SU-DHL-6 (cell line): ENCODE measurements at regions not wholly inside any gene's neighbourhood (a gene's known extent, or its start where the extent isn't known, plus 50 kb on each side); places are given as distances from the start of the nearest gene placed in this dataset.

Source experiments
- H2AFZ ChIP-seq: fragments of 200-600 bp; sonication (generic); 2 replicates; pipeline ENCODE4 v1.6.1; 2014; ENCODE audit warnings: low read depth, mild to moderate bottlenecking, moderate library complexity, mixed read lengths, antibody characterized with exemption, low read length; ENCODE audit not compliant: severe bottlenecking
- H3F3A ChIP-seq: fragments of 200-600 bp; shearing (Covaris generic); 2 replicates; pipeline ENCODE4 v1.6.0; 2016; ENCODE audit warnings: antibody characterized with exemption, mild to moderate bottlenecking; ENCODE audit not compliant: insufficient read depth
- H3K27ac ChIP-seq: fragments of 200-600 bp; sonication (generic); 2 replicates; pipeline ENCODE4 v1.5.1; 2016; ENCODE audit warnings: low read depth, mild to moderate bottlenecking, low read length, moderate library complexity, mixed read lengths
- H3K27me3 ChIP-seq: fragments of 200-600 bp; sonication (generic), shearing (Covaris generic); 2 replicates; pipeline ENCODE4 v1.6.0; 2014; ENCODE audit warnings: mild to moderate bottlenecking, low read length
- H3K36me3 ChIP-seq: fragments of 200-600 bp; sonication (generic); 2 replicates; pipeline ENCODE4 v1.6.1; 2014; ENCODE audit warnings: mild to moderate bottlenecking, low read length, mixed read lengths
- H3K4me2 ChIP-seq: fragments of 300-600, 200-600 bp; shearing (Covaris generic), sonication (generic); 2 replicates; pipeline ENCODE4 v1.6.0; 2014; ENCODE audit warnings: low read length, low read depth, mild to moderate bottlenecking; ENCODE audit not compliant: poor library complexity, severe bottlenecking
- H3K4me3 ChIP-seq: fragments of 200-600 bp; sonication (generic); 2 replicates; pipeline ENCODE4 v1.5.1; 2014; ENCODE audit warnings: antibody characterized with exemption, low read length, mild to moderate bottlenecking, mixed read lengths; ENCODE audit not compliant: insufficient read depth, poor library complexity, severe bottlenecking
- H3K79me2 ChIP-seq: fragments of 200-600 bp; sonication (generic); 2 replicates; pipeline ENCODE4 v1.6.1; 2014; ENCODE audit warnings: mild to moderate bottlenecking, low read length, moderate library complexity; ENCODE audit not compliant: insufficient read depth
- H3K9ac ChIP-seq: fragments of 200-600 bp; sonication (generic); 2 replicates; pipeline ENCODE4 v1.7.0; 2014; ENCODE audit warnings: mild to moderate bottlenecking, low read length
- H3K9me2 ChIP-seq: fragments of 200-600 bp; sonication (generic); replicated peaks from 2 replicates; pipeline ENCODE4 v1.6.1; 2014; ENCODE audit warnings: low read length; ENCODE audit not compliant: insufficient read depth
- H3K9me3 ChIP-seq: fragments of 200-600 bp; sonication (generic); 2 replicates; pipeline ENCODE4 v1.6.1; 2014; ENCODE audit warnings: low read length, mixed read lengths; ENCODE audit not compliant: insufficient read depth
- H4K20me1 ChIP-seq: fragments of 200-600 bp; sonication (generic); 2 replicates; pipeline ENCODE4 v1.6.1; 2014; ENCODE audit warnings: low read depth, mild to moderate bottlenecking, antibody characterized with exemption, low read length, moderate library complexity, mixed read lengths
- EZH2phosphoT487 ChIP-seq: fragments of 200-600 bp; sonication (generic), shearing (Covaris generic); conservative IDR thresholded peaks from 2 replicates; pipeline ENCODE4 v1.6.1; 2018; ENCODE audit warnings: mild to moderate bottlenecking, antibody characterized with exemption, low read length, moderate library complexity, mixed read lengths
- TF ChIP-seq, protein P1 (sequence below): fragments of 200-600 bp; sonication (generic); IDR thresholded peaks from one replicate; pipeline ENCODE4 v1.5.1; 2017; ENCODE audit warnings: antibody characterized with exemption, mild to moderate bottlenecking, low read length, moderate library complexity; ENCODE audit not compliant: insufficient read depth, poor library complexity, severe bottlenecking

DNA sequence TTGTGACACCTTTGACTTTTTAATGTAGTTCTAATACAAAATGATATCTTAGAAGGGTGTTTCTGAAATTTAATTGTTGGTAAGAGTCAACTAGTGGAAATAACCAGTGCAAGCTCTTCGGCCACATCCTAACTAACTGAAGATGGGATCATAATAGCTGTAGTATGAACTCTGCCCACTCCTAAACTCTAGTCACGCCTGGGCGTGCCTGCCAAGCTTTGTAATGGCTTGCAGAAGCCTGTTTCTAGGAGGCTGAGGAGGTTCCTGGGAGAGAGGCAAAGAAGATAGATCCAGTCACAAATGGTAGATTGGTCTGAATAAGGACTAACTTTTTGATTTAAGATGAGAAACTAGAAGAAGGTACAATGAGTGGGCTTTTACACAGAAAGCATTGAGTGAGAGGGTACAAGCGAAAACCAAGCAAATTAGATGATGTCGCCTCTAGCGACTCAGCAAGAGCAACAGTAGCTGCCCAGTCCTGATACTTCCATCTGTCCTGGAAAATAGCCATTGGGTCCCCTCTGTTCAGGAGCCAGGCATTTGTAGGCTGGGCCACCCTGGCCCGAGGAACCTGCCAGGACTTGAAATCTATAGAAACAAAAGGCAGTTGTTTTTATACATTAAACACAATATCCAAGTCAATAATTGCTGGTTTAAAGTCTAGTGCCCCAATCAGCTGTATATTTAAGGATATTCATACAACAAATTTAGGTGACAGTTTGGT, 148.8 kb downstream of the SLC38A4 start:
- no peak for TF ChIP-seq EZH2phosphoT487
- TF ChIP-seq, protein P1, sequence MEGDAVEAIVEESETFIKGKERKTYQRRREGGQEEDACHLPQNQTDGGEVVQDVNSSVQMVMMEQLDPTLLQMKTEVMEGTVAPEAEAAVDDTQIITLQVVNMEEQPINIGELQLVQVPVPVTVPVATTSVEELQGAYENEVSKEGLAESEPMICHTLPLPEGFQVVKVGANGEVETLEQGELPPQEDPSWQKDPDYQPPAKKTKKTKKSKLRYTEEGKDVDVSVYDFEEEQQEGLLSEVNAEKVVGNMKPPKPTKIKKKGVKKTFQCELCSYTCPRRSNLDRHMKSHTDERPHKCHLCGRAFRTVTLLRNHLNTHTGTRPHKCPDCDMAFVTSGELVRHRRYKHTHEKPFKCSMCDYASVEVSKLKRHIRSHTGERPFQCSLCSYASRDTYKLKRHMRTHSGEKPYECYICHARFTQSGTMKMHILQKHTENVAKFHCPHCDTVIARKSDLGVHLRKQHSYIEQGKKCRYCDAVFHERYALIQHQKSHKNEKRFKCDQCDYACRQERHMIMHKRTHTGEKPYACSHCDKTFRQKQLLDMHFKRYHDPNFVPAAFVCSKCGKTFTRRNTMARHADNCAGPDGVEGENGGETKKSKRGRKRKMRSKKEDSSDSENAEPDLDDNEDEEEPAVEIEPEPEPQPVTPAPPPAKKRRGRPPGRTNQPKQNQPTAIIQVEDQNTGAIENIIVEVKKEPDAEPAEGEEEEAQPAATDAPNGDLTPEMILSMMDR, result no peak
- no peaks in the 10 kb centered on the region for H3K79me2 ChIP-seq
- no peaks in the 10 kb centered on the region for H4K20me1 ChIP-seq
- H3K4me3 ChIP-seq, result no peak overlapping the region
- no peak overlapping the region for H3K27ac ChIP-seq
- no peaks in the 10 kb centered on the region for H3F3A ChIP-seq
- H3K36me3 ChIP-seq, result no peaks in the 10 kb centered on the region
- no peak overlapping the region for H2AFZ ChIP-seq
- no peaks in the 10 kb centered on the region for H3K9me3 ChIP-seq
- H3K27me3 ChIP-seq, result peaks cover under 1% of the 10 kb centered on the region; the same call in 1 of the 2 replicates
- no peaks in the 10 kb centered on the region for H3K9me2 ChIP-seq
- no peak overlapping the region for H3K9ac ChIP-seq
- no peak overlapping the region for H3K4me2 ChIP-seq

DNA sequence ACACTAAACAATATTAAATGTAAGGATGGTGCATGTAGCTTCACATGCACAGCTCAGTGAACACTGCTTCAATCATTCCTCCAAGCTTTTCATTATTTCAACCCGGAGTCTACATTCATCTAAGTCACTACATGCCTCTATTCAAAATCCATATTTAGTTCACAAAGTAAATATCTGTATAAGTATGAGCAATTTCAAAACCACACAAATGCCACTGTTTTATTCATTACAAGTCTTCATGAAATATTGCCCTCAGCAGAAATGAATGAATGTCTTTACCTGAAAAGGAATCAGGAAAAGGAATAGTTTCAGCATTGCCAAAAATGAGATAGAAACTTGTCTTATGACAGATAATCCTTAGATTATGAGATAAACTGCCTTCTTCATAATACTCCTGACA, 149.4 kb downstream of the SLC38A4 start:
- no peaks in the 10 kb centered on the region for H3F3A ChIP-seq
- H3K9me3 ChIP-seq, result no peaks in the 10 kb centered on the region
- no peak overlapping the region for H3K4me3 ChIP-seq
- no peaks in the 10 kb centered on the region for H3K79me2 ChIP-seq
- H3K9ac ChIP-seq, result no peak overlapping the region
- H3K36me3 ChIP-seq, result no peaks in the 10 kb centered on the region
- H3K27ac ChIP-seq, result no peak overlapping the region
- TF ChIP-seq, protein P1, result no peak
- TF ChIP-seq EZH2phosphoT487, result no peak
- H3K4me2 ChIP-seq, result no peak overlapping the region
- no peaks in the 10 kb centered on the region for H3K9me2 ChIP-seq
- peaks cover 4% of the 10 kb centered on the region; the same call in 1 of the 2 replicates for H3K27me3 ChIP-seq
- no peaks in the 10 kb centered on the region for H4K20me1 ChIP-seq
- no peak overlapping the region for H2AFZ ChIP-seq

DNA sequence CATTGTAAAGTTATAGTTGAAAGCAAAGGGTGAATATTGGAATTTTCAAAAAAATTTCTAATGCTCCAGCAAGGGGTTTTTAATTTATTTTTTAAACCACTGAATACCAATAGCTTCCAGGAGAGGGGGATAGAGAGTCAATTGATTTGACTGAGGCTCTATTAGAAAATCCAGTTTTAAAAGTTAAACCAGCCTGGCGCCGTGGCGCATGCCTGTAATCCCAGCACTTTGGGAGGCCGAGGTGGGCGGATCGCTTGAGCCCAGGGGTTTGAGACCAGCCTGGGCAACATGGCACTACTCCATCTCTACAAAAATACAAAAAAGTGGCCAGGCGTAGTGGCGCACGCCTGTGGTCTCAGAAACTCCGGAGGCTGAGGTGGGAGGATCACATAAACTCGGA, 150.1 kb downstream of the SLC38A4 start:
- Histone ChIP-seq H3K36me3 (no peaks in the 10 kb centered on the region), H3F3A (no peaks in the 10 kb centered on the region), H3K4me3 (no peak overlapping the region), H3K9me3 (no peaks in the 10 kb centered on the region), H3K27ac (no peak overlapping the region), H3K9me2 (no peaks in the 10 kb centered on the region), H4K20me1 (no peaks in the 10 kb centered on the region), H3K4me2 (no peak overlapping the region), H2AFZ (no peak overlapping the region), H3K27me3 (peaks cover 4% of the 10 kb centered on the region; the same call in 1 of the 2 replicates), H3K9ac (no peak overlapping the region), H3K79me2 (no peaks in the 10 kb centered on the region)
- TF ChIP-seq, protein P1, result peak; percentile 16
- no peak for TF ChIP-seq EZH2phosphoT487
